Left lung (tissue), 4 donors: ENCODE measurements at regions not wholly inside any gene's neighbourhood (a gene's known extent, or its start where the extent isn't known, plus 50 kb on each side); places are given as distances from the start of the nearest gene placed in this dataset.

Source experiments
- ATAC-seq: fragments of 200-7000 bp; cut with Tn5 transposase; one replicate; pipeline ENCODE4 v1.9.1; 2020; ENCODE audit warnings: moderate library complexity
- DNase-seq, 4 donors: peaks; one replicate each; pipeline ENCODE4 v3.0.0-alpha.2; 2013 to 2020
- H3K27ac ChIP-seq, 2 donors: fragments of 200-600 bp; sonication (generic) in 1 of 2; one replicate each; pipeline versions ENCODE4 v1.5.0 to v1.8.0; 2020 to 2021
- H3K27me3 ChIP-seq, 2 donors: fragments of 200-600 bp; sonication (generic) in 1 of 2; one replicate each; pipeline versions ENCODE4 v1.5.0 to v1.8.0; 2020 to 2021
- H3K36me3 ChIP-seq, 2 donors: fragments of 200-600 bp; sonication (generic) in 1 of 2; one replicate each; pipeline versions ENCODE4 v1.5.0 to v1.8.0; 2020 to 2021
- H3K4me1 ChIP-seq, 2 donors: fragments of 200-600 bp; one replicate each; pipeline ENCODE4 v1.8.0; 2021
- H3K4me3 ChIP-seq, 2 donors: fragments of 200-600 bp; sonication (generic) in 1 of 2; one replicate each; pipeline versions ENCODE4 v1.5.0 to v1.8.0; 2020 to 2021; ENCODE audit warnings: mild to moderate bottlenecking in 1 of 2
- H3K9me3 ChIP-seq, 2 donors: fragments of 200-600 bp; sonication (generic) in 1 of 2; one replicate each; pipeline versions ENCODE4 v1.5.0 to v1.8.0; 2020 to 2021
- intact Hi-C, 2 donors: fragments of 100-400 bp; cut with DNase I; formaldehyde crosslinking; loops; one replicate each; pipeline versions ENCODE4 v1.11.2 to v1.14.2; 2022
- TF ChIP-seq, protein P1 (sequence below), 2 donors: fragments of 200-600 bp; sonication (generic) in 1 of 2; IDR thresholded peaks; one replicate each; pipeline versions ENCODE4 v1.5.0 to v1.8.0; 2021; ENCODE audit warnings: antibody characterized with exemption in 2 of 2
- donor health status: DM: no; HTN: yes; CAD: no.
- donor health status: DM: no; HTN: no; CAD: no.

DNA sequence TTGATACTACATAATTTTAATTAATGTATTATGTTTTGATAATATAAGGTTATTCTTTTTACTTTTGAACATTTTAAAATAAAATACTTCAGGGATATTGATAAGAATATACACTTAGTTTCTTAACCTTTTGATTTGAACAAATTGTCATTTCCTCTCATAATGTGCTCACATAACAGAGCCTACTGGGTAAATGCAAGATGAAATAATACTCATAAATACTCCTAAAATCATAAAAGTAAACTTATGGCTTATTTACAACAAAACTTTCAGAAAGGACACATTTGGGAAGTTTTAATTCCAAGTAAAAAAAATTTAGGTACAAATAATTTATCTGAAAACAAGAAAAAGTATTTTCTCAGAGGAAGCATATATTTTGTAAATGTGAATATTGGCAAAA lies 101.6 kb upstream of the ABCB5 start:
- TF ChIP-seq, protein P1, sequence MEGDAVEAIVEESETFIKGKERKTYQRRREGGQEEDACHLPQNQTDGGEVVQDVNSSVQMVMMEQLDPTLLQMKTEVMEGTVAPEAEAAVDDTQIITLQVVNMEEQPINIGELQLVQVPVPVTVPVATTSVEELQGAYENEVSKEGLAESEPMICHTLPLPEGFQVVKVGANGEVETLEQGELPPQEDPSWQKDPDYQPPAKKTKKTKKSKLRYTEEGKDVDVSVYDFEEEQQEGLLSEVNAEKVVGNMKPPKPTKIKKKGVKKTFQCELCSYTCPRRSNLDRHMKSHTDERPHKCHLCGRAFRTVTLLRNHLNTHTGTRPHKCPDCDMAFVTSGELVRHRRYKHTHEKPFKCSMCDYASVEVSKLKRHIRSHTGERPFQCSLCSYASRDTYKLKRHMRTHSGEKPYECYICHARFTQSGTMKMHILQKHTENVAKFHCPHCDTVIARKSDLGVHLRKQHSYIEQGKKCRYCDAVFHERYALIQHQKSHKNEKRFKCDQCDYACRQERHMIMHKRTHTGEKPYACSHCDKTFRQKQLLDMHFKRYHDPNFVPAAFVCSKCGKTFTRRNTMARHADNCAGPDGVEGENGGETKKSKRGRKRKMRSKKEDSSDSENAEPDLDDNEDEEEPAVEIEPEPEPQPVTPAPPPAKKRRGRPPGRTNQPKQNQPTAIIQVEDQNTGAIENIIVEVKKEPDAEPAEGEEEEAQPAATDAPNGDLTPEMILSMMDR (IDR thresholded peaks at IDR 0.05) = no peak
- no peaks in the 10 kb centered on the region for H3K4me1 ChIP-seq
- intact Hi-C loops = no loop called here
- no peak overlapping the region for H3K27ac ChIP-seq
- no peaks in the 10 kb centered on the region for H3K36me3 ChIP-seq
- no peak overlapping the region for H3K4me3 ChIP-seq
- DNase-seq (no peak), ATAC-seq (no peak)
- H3K9me3 ChIP-seq = no peaks in the 10 kb centered on the region
- no peaks in the 10 kb centered on the region for H3K27me3 ChIP-seq

DNA sequence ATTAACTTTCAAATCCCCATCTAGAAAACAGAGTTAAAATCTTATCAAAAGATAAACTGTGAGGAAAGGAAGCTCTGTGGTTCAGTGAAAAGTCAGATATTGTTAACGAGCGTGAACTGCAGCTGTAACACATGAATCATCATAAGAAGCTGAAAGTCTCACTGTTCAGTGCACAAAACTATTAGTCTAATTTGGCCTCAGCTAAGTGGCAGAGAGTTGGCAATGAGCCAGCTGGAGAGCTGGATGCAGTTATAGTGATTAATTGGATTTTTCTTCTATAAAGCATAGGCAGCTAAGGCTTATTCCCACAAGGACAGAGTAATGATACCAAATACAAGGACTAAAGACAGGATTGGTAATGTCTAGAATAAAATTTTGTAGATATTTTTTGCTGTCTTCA lies 101.1 kb upstream of the ABCB5 start:
- intact Hi-C loops = no loop called here
- H3K27ac ChIP-seq = no peak overlapping the region
- DNase-seq (peak in 1 of 4 donors; percentile 16), ATAC-seq (no peak)
- TF ChIP-seq, protein P1 (IDR thresholded peaks at IDR 0.05) = no peak
- H3K36me3 ChIP-seq = no peaks in the 10 kb centered on the region
- H3K4me3 ChIP-seq = no peak overlapping the region
- H3K4me1 ChIP-seq = no peaks in the 10 kb centered on the region
- no peaks in the 10 kb centered on the region for H3K27me3 ChIP-seq
- no peaks in the 10 kb centered on the region for H3K9me3 ChIP-seq

DNA sequence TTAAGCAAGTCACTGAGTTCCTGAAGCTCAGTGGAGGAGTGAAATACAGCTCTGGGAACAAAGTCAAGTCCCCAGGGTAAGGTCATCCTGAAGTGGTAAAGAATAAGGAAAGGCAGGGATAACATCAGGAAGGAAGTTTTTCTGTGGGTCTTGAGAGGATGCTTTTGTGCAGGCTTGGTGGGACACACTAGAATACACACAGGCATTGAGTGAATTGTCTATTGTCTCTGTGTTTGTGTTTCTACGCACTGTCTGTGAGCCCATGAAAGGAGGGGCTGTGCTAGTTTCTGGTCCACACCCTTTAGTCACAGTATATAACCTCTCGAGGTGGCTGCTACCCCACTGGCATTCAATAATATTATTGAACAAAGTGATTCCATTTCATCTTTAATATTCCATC lies 95.8 kb upstream of the ABCB5 start:
- ATAC-seq (no peak), DNase-seq (no peak)
- Histone ChIP-seq H3K36me3 (no peaks in the 10 kb centered on the region), H3K9me3 (peaks cover 0 to 4% of the 10 kb centered on the region in 2 donors), H3K27me3 (no peaks in the 10 kb centered on the region), H3K27ac (no peak overlapping the region), H3K4me3 (no peak overlapping the region), H3K4me1 (no peaks in the 10 kb centered on the region)
- intact Hi-C loops = no loop called here
- TF ChIP-seq, protein P1 (IDR thresholded peaks at IDR 0.05) = no peak

DNA sequence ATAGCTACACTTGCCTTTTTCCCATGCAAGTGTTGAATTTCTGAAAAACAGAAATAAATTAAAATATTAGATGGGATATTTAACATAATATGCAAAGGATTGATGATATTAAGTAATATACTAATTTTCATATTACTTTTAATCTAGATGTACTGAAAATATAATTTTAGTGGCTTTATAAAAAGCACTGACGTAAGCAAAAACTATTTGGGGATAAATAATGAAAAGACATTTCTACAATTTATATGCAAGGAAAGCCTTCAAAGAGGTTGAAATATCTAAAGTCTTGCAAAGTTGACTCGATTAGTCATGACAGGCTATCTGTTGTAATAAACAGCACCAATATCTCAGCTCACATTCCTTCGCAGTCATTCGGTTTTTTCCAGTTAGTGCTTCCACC lies 94.9 kb upstream of the ABCB5 start:
- Histone ChIP-seq H3K27me3 (no peaks in the 10 kb centered on the region), H3K36me3 (no peaks in the 10 kb centered on the region)
- intact Hi-C loops = no loop called here

DNA sequence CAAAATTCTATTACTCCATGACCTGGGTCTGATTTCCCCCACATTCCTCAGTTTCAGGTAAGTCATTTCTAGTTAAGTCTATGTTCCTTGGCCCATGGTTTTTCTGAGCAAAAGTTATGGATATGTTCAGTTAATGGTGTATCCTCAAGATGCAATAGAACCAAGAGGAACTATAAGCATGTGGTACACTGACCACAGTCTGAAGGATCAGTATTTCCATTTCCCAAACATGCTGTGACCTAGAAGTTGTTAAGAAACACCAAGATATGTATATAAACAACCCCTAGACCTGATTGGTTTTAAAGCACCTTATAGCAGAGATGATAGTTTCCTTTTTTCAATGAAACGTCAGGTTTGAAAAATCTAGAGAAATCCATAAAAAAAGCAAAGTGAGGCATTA lies 94.2 kb upstream of the ABCB5 start:
- DNase-seq (no peak), ATAC-seq (no peak)
- no peak overlapping the region for H3K27ac ChIP-seq
- H3K36me3 ChIP-seq = no peaks in the 10 kb centered on the region
- H3K9me3 ChIP-seq = peaks cover 0 to 4% of the 10 kb centered on the region in 2 donors
- TF ChIP-seq, protein P1 (IDR thresholded peaks at IDR 0.05) = no peak
- H3K4me1 ChIP-seq = no peaks in the 10 kb centered on the region
- H3K27me3 ChIP-seq = no peaks in the 10 kb centered on the region
- intact Hi-C loops = no loop called here
- no peak overlapping the region for H3K4me3 ChIP-seq

More for the DNA sequence above, 94.9 kb upstream of the ABCB5 start:
- ATAC-seq = no peak
- no peak overlapping the region for H3K4me3 ChIP-seq
- no peak overlapping the region for H3K27ac ChIP-seq
- H3K9me3 ChIP-seq = peaks cover 0 to 4% of the 10 kb centered on the region in 2 donors
- H3K4me1 ChIP-seq = no peaks in the 10 kb centered on the region
- TF ChIP-seq, protein P1 (IDR thresholded peaks at IDR 0.05) = no peak
- no peak for DNase-seq
